ENCODE measurements at regions not wholly inside any gene's neighbourhood (a gene's known extent, or its start where the extent isn't known, plus 50 kb on each side); places are given as distances from the start of the nearest gene placed in this dataset.

DNA sequence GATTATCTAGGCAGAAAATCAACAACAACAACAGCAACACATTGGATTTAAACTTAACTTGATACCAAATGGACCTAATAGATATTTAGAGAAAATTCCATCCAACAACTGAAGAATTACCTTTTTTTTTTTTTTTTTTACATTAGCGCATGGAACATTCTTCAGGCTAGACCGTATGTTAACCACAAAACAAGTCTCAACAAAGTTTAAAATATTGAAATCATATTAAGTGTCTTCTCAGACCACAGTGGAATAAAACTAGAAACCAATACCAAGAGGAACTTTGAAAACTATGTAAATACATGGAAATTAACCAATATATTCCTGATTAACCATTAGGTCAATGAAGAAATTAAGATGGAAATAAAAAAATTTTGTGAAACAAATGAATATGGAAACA lies 315.8 kb downstream of the CSNK1G3 start:
- DNase-seq = no peak

DNA sequence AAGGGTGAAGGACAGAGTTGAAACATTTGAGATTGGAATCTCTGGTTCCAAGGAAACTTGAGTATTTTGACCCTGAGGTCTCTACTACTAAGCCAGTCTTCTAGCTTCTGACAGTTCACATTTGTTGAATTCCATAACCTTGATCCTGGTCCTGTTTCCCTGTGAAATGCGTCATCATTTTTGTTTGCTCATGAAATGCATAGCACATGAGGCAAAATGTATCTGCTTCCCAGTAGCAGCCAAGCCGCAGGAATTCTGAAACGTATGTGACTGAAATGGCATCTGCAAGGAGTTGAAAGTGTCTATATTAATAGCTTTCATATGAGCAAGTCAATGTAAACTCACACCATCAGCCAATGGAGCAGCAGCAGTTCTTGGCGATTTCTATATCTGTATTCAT lies 307.9 kb downstream of the CSNK1G3 start:
- DNase-seq = no peak

DNA sequence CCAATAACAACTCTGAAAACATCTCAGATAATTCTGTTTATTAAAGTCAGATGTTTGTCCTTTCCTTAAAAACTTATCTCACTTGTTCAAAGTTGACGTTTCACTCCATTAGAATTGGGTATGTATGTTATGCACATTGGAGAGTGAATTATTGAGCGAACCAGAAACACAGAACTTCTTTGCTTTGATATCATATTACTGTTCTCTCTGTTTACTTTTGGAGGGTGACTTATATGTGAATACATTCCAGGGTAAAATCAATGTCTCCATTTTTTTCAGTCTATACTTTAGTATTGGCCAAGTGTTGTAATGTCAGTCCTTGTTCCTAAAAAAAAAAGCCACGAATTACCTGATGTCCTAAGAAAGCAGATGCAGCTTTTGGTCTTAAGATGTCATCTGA lies 307.4 kb downstream of the CSNK1G3 start:
- no peak for DNase-seq

DNA sequence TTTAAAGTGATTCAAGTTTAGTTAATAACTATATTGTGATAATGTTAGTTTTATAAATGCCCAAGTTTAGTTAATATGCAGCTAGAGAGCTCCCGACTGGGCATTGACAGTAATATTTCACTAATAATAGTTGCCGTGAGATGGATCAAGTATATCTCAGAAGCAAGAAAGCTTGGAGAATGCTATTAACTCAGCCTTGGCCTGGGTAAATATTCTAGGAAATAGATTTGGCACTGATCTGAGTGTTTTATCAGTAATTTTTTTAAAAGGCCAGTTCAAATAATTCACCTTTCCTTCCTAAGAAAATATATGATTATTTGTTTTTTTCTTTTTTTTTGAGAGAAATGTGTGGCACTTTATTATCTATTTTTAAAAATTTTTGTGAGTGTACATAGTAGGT lies 305.3 kb downstream of the CSNK1G3 start:
- DNase-seq = no peak

DNA sequence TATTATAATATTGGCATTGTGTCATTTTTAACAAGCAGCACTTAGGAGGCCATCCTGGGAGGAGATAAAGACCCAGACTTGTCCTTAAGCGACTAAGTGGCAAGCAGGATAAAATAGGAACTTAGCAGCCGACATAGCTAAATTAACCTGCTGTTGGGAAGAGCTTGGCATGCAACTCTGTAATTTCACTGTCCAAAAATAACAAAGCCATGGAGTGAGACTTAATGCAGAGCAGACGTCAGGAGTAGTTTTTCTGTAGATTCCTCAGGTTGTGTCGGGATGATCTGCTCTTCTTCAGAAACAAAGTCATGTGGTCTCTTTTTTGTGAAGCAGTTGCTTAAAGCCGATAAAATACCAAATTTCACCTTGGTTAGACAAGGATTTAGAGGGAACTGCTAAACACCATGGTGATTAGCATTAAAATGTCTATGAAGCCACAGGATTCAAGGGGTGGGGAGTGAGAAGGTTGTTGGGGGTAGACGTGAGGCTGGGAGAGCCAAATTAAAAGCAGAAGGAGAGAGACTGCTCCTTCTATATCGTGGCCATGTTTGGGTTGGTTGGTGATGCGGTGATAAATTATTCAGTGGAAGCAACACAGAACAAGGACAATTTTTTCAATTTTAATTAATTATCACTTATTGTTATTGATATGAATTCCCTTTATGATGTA lies 303.0 kb downstream of the CSNK1G3 start:
- no peak for DNase-seq

DNA sequence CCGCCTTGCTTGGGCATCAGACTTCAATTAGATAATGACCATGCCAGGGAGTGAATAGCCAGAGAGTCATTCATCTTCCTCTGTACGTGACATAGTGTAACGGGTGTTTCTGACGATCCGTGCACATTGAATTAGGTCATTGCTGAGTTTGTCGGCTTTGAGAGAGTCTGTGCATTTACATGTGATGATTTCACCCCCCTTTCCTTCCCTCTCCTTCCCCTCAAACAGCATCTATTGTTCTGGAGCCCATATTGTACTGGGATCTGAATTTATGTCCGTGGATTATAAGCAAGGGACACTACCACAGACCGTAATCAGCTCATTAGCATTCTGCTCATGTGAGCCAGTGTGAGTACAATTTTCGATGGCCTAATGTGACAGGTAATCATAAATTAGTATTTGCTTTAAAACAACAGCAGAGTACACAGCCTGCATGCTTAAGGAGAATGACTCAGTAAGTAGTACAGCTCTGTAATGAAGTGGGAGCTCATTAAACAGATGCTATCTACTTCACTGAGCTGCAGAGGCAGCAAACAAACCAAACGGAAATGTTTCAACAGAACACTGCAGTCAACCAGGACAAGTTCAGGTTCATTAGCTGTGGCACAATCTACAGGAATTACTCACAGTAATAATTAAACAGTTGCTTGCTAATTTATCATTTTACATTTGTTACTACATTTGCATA lies 302.1 kb downstream of the CSNK1G3 start:
- DNase-seq = no peak

DNA sequence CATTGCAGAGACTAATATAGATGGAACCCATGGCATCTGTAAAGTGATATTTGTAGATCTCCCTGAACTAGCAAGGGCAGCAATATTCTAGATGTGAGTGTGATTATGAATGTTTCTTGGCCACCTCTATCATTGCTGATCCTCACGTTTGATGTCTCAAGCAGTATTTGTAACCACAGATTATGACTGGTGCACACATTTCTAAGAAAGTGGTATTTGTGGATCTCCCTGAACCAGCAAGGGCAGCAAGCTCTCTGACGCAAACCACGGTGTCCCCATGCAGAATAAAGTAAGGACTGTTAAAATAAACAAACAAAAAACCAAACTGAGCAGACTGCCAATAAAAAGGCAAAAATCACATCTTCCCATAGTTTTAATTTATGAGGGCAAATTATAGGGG lies 301.3 kb downstream of the CSNK1G3 start:
- no peak for DNase-seq

DNA sequence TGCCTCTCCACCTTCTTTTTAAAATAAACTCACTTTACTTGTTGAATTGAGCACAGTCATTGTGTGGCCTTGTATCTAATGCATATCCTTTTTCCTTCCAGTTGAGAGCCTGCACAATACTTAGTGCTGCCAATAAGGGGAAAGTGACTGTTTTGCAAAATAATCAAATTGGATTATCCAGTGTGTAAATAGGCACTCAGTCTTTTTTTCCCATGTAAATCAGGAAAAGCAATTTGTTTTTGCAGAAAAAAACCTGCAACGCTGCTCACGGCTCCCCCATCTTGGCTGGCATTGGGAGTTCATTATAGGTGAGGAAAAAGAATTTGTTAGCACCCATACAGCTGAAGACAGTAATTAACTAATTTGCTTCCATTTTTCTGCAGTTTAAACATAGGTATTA lies 299.9 kb downstream of the CSNK1G3 start:
- DNase-seq = no peak

DNA sequence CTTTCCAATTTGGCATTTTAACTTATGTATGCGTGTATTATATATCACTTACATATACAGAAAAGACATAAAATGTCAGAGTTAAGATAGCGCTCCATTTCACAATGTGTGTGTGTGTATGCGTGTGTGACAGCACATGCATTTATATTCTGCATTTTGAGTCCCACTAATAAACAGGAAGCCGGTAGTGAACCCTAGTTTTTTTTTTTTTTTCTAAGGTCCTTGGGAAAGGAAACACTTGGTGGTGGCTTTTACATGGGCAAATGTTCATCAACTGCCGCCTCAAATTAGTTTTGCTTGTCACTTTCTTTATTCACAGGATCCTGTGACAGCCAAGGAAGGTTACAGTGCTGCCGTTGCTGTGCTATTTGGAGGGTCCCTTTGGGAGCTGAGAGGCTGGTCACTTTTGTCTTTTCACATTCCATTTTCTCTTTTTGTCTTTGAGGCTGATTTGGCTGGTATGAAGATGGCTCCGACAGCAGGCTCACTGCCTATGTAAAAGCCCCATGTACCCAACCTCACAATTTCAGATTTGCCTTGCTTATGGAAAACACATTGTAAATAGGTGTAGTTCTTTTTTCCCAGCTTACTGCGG lies 298.9 kb downstream of the CSNK1G3 start:
- DNase-seq = no peak

DNA sequence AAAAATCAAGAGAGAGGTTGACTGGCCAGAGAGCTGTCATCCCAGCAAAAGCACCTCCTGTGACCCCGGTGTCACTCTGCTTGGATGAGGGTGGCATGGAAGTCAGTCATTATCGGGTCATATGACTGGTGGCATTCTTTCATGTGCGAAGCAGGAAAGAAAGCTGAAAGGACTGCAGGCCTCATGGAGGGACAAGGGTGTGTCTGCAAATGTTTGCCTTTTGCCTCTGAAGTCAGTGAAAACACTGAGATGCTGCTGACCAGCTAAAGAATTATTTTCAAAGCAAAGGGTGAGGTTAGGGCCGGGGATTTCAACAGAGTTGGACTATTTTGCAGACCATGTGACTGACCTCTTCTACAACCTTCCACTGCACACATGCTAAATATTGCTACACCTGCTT lies 298.3 kb downstream of the CSNK1G3 start:
- no peak for DNase-seq

DNA sequence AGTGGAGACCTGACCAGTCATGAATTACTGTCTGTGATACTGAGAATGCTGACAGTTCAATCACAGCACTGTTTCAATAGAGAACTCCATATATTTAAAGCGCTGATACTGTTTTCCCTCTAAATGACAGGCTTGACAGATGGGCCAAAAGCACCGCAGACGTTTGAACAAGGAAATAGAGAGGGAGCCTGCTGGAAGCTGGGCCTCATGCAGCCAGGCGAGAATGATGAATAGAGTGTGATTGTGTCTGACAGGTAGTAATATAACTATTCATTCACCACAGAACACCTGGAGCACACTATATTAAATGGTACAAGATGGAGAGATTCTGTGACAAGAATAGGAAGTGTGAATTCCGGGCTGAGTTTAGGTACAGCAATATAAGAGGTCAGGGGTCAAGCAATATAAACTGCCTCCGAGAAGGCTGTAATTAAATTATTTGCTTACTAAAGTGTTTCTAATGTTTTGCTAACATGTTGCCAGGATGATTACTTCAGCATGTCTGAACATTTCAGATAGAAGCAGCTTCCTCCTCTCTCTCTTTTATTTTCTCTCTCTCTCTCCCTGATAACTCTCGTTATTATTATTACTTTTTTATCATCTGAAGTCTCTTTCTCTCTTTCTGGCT lies 297.7 kb downstream of the CSNK1G3 start:
- peak; percentile 99 for DNase-seq

DNA sequence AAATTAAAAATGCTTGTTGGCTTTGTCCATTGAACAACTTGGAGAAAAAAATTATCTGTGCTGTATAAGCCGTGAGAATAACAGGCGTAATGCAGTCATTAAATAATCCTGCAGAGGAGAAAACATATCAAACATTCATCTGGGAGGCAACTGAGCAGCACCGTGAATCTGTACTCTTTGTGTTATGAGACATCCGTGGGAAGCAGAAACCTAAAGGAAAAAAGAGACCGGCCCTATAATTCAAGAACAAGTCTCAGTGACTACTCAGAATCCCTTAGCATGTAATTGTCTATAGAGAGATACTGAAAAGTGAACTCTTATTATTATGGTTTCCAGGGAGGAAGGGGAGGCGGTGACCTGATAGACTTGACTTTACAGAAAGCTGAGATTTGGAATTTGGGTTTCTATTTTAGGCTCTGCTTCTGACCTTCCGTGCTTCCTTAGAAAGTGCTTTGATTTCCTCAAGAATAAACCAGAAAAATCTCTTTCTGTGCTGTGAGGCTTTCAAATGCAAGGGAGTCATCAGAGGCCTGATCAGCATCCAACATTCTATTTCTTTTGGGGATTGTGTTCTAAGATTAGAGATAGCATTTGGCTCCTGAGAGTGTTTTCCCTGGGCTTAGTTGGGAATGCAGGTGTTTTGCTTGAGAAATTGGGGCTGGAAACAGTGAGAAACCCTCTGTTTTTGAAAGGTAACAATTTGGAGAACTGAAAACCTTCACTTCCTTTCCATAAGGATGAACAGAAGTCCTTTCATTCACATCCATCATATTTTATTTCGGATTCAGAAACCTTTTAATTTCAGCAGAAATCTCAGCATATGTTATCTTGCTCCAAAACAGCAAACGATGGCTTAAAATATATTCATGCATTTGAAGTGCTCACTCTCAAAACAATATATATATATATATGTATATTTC lies 296.7 kb downstream of the CSNK1G3 start:
- no peak for DNase-seq

DNA sequence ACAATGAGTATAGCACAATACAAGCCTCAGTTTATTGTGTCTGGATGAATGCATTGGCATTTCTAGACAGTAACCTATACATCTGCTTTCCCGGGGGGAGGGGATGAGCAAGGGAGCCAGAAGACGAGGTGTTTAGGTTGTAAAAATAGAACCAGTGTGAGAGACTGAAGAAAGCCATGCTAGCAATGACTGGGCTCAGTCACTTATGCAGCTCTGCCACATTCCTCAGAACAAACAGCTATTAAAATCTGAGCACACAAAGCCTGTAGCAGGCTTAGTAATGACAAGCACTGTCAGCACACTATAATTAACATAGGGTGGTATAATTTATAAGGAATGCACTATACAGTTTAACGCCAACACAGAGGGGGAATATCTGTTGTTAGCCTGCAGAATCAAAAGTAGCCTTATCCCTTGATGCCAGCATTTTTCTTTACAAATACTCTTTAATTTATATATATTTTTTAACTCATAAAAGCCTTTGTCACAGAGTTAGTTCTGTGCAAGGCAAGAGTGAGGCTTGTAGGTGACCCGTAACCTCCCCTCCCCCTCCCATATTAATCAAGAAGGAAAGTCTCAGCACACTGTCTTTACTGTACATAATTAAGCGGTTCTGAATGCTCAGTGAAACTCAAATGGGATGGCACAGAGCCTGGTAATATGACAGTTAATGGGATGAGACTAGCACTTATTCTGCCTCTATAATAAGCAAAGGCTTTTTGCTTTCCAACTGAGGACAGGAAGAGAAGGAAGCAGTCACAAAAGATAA lies 295.4 kb downstream of the CSNK1G3 start:
- DNase-seq = peak; percentile 58

DNA sequence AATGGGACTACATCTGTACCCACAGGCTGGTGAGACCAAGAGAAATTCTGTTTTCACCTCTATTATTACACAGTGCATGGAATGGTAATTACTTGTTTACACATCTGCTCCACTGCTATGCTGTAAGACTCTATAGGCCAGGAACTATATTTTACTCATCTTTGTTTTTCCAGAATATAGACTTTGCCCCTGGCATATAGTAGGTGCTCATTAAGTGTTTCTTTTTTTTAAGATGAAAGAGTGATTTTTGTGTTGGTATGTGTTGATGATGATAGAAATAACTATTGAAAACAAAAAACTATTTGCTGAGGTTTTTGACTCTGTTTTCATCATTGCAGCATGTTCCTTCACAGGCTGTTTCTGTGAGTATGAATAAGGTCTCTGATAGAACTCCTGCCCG lies 294.7 kb downstream of the CSNK1G3 start:
- no peak for DNase-seq

DNA sequence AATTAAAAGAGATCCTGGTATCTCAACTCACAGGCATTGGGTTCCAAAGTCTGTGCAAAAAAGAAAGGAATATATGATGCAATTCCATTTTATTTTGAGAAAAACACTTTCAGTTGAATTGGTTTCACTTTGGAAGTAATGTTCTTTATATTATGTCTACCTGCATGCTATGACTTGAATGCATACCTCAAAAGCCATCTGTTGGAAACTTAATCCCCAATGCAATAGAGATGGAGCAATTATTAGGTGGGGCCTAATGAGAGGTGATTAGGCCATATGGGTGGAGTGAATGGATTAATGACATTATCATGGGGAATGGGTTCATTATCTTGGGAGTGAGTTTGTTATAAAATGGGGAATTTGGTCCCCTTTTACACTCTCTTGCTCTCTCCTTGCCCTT lies 293.3 kb downstream of the CSNK1G3 start:
- DNase-seq = no peak

DNA sequence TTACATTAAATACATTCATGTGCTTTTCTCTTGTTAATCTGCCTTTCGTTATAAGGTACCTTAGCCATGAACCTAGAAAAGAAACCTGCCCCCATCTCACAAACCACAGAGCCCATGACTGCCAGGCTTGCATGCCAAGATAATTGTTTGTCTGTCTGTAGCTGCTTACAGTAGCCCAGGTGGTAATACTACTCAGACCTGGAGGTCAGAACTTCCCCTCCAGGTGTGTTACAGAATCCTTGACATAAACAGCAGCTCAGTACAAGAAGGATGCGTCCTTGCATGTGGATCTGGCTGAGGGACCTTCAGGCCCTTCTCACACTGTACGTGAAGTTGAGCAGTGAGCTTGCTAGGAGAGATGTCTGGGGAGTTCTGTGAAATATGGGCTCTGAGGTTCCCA lies 291.4 kb downstream of the CSNK1G3 start:
- no peak for DNase-seq

DNA sequence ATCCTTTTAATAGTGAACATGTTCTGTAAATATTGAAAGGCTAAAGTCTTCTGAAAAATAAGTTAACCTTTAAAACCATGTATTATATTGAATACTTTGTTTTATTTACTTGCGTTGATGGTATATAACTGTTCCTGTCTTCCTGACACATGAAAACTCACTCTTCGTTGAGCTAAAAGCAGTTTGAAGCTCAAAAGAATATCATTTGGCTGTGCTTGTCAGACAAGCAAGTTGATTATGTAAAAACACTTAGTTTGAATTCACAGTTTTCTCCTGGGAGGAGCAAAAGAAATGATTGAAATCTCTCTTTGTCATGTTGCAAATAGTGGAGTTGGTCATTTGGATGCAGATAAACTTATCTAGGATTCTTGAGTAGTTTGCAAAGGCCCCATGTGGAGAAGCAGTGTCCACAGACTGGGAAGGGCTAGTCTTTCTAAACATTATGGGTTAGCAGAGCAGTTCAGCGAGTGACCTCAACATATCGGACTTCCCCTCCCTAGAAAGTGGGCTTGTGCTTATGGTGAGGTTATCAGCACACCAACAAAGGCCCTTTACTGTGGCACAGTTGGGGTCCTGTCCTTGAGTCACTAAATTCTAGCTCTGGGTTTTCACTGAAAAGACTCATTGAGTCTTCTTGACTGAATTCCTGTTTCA lies 290.4 kb downstream of the CSNK1G3 start:
- DNase-seq = no peak

DNA sequence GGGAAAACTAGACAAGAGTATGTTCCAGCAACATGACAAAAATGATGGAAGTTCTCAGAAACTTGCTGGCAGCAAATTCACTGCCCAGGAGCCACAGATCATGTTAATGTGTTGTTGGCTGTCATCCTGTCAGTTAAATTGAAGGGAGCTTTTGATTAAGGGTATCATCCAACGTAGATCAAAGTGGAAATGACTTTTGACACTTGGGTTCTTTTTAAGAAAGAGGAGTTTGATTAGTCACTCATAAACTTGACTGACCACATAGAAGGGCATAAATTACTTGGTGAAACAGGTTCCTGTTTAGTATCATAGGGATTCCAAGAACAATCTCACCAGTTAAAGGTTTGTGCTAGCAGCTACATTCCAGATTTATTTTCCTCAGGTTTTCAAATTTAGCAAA lies 288.7 kb downstream of the CSNK1G3 start:
- DNase-seq = no peak

DNA sequence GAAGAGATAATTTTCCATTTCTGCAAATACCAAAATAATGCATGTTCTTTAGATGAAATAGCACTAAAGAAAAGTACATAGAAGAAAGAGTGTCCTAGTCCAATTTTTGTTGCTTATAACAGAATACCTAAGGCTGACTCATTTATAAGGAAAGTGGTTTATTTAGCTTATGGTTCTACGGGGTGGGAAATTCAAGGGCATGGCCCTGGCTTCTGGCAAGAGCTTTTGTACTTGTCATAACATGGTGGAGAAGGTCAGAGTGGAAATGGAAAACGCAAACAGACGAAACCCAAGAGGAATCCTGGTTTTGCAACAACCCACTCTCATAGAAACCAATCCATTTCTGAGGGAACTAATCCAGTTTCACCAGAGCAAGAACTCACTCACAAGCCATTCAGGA lies 283.7 kb downstream of the CSNK1G3 start:
- no peak for DNase-seq

DNA sequence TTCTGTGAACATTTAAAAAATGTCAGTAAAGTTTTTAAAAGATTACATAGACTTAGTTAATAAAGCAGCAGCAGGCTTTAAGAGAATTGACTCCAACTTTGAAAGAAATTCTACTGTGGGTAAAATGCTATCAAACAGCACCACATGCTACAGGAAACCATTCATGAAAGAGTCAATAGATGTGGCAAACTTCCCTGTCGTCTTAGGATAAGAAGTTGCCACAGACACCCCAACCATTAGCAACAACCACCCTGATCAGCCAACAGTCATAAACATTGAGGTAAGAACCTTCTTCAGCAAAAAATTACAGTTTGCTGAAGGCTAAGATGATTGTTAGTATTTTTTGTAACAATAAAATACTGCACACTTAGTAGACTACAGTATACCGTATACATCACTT lies 278.2 kb downstream of the CSNK1G3 start:
- no peak for DNase-seq

DNA sequence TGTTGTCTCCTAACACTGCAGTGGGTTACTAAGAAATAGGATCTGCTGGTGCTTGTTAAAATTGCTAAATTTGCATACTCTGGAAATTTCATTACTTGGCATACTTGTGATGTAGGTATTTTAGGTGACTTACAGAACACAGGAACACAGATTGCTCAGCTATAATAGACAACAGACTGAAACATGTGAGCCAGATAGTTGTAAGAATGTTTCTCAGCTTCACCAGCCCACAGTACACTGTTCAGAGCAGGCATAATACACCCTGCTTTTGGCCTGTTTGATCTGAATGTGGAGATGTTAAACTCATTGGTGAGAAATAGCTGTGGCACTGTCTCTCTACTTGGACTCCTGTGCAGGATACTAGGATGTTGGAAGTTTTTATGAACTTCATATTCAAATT lies 275.7 kb downstream of the CSNK1G3 start:
- no peak for DNase-seq

DNA sequence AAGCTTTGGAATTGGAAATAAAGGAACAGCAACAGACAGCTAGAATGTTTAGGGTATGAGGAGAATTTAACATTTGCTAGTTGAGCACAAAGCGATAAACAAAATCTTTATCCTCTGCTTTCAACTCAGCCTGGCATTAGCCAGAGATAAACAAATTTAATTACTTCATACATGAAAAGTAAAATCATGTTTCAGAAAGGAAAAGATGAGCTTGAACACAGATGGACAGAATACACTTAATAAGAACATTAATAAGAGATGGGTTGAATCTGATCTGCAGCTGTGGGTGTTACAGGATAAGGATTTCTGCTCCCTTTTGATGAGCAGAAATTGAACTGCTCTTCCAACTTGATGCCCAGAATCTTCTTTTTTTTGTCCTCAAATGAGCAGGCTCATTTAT lies 275.2 kb downstream of the CSNK1G3 start:
- DNase-seq = no peak

All from NCI-H2081 treated with DMSO at 0.1 percent for 48 hours (cell line).